Upper lobe of left lung (tissue), 4 donors: ENCODE measurements at regions not wholly inside any gene's neighbourhood (a gene's known extent, or its start where the extent isn't known, plus 50 kb on each side); places are given as distances from the start of the nearest gene placed in this dataset.

Source experiments
- EP300 ChIP-seq, 4 donors: sonication (generic); formaldehyde crosslinking; IDR thresholded peaks; one replicate each; pipeline ENCODE4 v1.5.1; 2017; ENCODE audit warnings: antibody characterized with exemption in 4 of 4, control low read depth in 2 of 4
- POLR2A ChIP-seq, 4 donors: fragments of 450-650 bp; IDR thresholded peaks; one replicate each; pipeline ENCODE4 v1.5.1; 2016 to 2017; ENCODE audit warnings: antibody characterized with exemption in 4 of 4, mild to moderate bottlenecking in 2 of 4
- TF ChIP-seq, protein P1 (sequence below), 6 experiments: fragments of 450-650 bp in 4 of 6; fragments of 200-600 bp in 2 of 6; sonication (generic) in 2 of 6; IDR thresholded peaks; one replicate each; pipeline ENCODE4 v1.5.1; 2016 to 2019; ENCODE audit warnings: antibody characterized with exemption in 6 of 6

GRCh38 chr17:79162012-79162963 lies 87.7 kb downstream of the ENGASE start:
- TF ChIP-seq, protein P1, sequence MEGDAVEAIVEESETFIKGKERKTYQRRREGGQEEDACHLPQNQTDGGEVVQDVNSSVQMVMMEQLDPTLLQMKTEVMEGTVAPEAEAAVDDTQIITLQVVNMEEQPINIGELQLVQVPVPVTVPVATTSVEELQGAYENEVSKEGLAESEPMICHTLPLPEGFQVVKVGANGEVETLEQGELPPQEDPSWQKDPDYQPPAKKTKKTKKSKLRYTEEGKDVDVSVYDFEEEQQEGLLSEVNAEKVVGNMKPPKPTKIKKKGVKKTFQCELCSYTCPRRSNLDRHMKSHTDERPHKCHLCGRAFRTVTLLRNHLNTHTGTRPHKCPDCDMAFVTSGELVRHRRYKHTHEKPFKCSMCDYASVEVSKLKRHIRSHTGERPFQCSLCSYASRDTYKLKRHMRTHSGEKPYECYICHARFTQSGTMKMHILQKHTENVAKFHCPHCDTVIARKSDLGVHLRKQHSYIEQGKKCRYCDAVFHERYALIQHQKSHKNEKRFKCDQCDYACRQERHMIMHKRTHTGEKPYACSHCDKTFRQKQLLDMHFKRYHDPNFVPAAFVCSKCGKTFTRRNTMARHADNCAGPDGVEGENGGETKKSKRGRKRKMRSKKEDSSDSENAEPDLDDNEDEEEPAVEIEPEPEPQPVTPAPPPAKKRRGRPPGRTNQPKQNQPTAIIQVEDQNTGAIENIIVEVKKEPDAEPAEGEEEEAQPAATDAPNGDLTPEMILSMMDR (IDR thresholded peaks at IDR 0.05), result no peak
- TF ChIP-seq POLR2A (IDR thresholded peaks at IDR 0.05) (no peak), EP300 (IDR thresholded peaks at IDR 0.05) (no peak)
